CD4-positive, alpha-beta T cell treated with Interleukin-1 beta for 1 hour (primary cell): ENCODE measurements at regions not wholly inside any gene's neighbourhood (a gene's known extent, or its start where the extent isn't known, plus 50 kb on each side); places are given as distances from the start of the nearest gene placed in this dataset.

Experiments used
- DNase-seq, 2 donors: peaks; one replicate each; pipeline ENCODE4 v3.0.0-alpha.2; 2020 to 2022

DNA sequence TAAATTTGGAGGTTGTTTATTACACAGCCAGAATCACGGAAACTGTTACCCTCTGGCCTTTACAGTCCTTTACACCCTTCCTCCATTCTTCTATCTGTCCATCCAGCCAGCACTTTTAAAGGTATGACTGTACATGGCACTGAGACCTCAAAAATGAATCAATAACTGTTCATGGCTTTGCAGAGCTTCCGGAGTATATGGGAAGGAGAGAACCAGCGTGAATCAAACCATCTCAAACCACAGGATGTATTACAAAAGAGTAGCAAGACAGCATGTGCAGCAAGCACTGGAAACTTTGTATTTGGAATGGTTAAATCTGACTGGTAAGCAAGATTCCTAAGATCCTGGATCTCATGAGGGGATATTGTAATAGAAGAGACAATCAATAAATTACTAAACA is 228.5 kb upstream of the CASK start:
- DNase-seq, result no peak

DNA sequence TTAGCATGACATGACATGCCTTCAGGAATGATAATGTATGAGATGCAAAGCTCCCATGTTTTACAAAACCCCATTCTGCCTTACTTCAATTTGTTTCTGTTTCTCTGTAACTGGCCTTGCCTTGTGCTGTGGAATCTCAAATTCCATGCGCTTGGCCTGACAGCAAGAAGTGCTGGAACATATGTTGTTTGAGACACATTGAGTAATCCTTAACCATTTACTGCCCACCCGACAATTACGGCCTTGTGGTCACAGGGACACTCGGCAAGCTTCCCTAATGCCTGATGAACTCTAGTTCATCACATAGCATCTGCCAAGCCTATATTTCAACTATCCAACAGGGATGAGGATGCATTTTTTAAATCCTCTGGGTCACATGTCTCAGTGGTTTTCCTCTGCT is 226.4 kb upstream of the CASK start:
- no peak for DNase-seq

DNA sequence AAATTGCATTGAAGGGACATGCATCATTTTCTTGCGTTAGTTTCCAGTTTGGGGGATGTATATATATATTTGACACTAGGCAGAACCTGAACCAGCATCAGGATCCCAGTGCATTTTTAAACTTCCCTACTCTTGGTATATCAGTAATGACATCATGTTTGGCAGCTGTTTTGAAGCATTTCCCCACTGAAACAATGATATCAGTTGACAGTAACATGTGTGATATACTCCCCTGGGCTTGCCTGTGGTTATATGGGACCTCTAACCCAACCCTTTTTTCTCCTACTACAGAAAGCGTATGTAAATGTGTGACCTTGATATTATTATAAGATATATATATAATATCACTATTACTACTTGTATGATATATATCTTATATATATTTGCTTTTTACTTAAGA is 225.9 kb upstream of the CASK start:
- no peak for DNase-seq

DNA sequence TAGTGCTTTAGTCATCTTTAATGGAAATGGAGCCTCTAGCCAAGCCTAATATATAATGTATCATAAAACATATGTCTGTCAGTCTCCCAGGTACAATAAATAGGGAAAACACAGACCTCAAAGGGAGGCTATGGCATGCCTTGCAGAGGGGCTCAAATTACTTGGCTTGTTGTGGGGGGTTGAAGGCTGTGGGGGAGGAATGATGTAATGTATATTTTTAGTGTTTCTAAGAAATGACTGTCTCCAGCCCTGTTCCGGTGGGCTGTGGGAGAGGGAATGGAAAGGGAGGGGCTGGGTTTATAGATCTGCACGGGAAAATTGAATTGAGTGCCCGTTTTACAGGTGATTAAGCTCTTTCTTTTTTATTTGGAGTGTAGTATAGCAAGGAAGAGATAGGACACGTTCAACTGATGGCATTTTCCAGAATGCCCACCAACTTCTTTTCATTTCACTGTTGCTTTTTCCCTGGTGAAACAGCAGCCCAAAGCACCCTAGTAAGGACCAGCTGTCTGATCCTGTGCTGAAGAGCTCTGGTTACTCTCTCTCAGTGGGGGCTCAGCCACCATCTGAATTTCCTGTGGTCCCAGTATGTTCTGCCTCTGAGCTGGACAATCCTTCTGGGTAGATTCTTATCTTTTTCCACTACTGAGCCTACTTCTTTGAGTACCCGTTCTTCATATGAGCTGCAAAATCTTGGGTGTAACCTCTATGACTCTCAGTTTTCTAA is 220.7 kb upstream of the CASK start:
- DNase-seq, result no peak

DNA sequence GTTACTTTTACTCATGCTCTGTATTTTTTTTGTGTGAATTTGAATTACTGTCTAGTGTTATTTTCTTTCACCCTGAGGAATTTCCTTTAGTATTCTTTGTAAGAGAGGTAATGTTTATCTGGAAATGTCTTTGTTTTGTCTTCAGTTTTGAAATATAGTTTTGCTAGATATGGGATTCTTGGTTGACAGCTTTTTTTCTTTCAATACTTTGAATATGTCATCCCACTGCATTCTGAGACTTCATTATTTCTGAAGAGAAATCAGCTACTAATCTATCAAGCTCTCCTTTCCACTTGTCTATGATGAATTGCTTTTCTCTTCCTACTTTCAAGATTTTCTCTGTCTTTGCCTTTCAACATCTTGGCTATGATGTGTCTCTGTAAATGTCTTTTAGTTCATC is 217.0 kb upstream of the CASK start:
- DNase-seq, result no peak

DNA sequence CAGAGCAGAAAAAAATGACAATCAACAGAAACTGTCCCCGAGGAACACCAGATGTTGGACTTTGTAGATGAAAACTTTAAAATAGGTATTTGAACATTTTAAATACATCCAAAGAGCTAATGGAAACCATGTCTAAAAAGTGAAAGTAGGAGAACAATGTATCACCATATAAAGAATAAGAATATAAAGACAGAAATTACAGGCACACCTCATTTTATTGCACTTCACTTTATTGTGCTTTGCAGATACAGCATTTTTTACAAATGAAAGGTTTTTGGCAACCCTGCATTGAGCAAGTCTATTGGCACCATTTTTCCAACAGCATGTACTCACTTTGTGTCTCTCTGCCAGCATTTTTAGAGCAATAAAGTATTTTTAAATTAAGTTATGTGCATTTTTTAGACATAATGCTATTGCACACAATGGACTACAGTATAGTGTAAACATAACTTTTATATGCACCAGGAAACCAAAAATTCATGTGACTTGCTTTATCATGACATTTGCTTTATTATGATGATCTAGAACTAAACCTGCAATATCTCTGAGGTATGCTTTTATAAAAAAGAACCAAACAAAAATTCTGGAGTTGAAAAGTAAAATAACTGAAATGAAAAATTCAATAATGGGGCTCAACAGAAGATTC is 212.4 kb upstream of the CASK start:
- no peak for DNase-seq

DNA sequence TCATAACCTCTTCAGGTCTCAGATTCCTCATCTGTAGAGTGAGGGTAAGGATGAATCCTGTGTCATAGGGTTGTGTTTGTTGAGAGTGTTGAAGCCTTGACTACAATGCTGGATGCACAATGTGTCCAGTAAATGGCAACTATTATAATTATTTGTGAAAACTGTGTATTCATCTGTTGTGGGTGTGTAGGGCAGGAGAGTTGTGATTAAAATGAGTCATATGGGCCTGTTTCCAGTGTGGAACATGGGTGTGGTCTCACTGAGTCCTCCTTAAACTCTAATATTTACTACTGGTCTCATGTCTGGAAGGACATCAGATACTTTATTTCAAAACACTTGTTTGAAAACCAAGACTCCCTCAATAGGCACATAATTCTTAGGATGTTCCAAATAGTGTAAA is 208.5 kb upstream of the CASK start:
- no peak for DNase-seq

DNA sequence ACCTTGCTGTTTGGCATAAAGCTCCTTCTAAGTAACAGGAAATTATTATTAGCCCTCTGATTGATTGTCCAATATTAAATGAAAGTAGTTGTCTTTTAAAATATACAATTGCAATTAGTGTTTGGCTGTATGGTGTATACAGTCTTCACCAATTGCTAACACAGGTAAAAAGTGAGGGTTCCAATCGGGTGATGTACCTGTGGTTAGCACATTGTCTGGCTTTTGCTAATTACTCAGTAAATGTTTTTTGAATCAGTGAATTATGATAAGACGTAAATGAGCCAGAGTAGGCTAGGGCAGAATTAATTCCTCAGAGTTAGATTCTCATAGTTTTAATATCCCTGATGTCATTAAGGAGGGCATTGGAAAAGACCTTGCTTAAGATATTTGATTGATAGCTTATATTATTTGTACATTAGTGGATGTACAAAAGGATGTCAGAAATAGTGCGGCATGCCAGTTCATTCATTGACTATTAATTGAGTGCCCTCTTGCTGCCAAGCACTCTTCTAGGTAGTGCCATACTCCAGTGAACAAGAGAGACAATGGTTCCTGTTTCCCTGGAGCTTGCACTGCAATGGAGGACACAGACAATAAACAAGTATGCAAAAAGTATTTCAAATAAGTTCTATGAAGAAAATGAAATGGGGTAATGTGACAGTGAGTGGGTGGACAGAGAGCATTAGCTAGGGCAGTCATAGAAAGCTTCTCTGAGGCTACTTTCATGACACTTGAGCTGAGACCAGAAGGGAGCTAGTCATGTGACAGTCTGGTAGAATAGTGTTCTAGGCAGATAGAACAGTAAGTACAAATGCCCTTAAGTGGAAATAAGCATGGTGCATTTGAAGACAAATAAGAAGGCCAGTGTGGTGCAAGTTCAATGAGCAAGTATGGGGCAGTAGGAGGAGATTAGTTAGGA is 205.9 kb upstream of the CASK start:
- DNase-seq, result no peak

DNA sequence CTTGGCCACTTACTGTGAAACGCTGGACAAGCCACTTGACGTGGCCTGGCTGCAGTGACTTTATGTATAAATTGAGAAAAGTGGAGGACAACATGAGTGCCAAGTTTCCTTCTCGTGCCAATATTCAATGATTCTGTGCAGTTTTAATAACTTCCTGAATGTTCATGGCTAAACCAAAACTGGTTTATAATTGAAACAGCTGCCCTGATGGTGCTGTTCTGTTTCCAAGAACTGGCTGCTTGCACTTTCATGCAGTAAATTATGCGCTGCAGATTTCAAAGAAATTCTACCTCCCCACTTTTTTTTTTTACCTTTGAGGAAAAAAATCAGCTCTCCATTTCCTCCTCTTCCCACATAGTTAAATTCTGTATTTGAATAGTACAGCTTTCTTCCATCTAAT is 205.2 kb upstream of the CASK start:
- no peak for DNase-seq

DNA sequence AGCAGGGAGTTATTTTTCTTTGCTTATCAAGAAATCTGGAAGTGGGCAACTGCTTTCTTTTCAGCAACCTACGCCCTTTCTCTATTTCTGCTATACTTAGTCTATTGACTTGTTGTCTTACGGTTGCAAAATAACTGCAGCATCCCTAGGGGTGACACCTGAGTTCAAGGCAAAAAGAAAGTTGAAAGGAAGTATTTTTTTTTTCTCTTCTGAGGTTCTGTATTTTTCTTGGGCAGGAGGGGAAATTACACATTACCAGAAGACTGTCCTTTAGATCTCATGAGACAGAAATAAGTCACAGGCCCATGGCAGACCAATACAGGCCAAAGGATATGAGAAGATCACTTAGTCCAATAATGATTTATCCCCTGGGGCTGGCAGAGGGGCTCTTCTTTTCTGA is 204.7 kb upstream of the CASK start:
- DNase-seq, result peak in 1 of 2 donors; percentile 18

DNA sequence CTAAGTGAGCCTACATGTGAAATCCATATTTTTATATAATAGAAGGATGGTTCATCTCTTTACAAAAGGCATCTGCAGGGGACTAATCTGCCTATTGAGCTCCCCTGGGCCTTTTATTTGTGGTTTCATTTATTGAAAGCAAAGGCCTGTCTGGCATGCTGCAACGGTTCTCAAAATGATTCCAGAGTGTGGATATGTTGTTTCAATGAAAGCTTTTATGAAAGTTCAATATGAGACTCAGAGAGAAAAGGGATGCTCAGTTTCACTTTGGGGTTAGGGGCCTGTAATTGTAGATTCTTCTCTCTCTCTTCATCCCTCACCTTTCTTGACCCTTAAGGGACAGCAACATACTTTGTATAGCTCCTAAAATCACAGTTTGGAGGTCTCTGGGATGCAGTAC is 204.2 kb upstream of the CASK start:
- no peak for DNase-seq

DNA sequence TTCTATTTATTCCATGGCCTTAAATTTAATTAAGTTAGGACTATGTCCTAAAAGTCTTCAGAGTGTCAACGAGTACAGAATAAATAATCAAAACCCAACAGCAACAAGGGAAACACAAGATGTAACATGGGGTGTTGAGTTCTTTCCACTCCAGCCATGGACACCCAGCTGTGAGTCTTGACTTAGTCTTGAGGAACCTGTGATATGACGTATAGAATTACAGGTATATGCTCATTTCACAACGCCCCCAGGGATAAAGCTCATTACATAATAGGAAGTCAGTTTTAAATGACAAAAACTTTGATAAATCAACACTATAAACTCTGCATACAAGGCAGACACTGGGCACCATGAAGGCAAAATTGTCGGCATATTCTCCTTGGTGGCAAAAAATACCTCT is 200.0 kb upstream of the CASK start:
- no peak for DNase-seq

DNA sequence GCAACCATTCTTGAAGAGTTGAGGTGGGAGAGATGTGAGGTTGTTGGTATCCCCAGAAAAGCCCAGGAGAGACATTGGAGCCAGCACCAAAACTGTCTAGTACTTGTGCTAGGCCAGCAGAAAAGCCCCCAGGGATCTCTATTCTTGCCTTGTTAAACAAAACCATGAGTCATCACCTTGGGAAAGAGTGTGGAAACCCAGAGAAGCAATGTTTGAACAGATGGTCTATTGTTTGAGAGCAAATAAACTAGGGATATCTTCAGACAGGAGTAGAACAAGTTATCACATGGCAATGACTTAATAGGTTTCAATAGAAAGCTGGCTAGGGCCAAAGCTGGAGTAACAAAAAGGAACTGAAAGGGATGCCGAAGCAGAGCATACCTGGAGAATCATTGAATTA is 195.7 kb upstream of the CASK start:
- no peak for DNase-seq

DNA sequence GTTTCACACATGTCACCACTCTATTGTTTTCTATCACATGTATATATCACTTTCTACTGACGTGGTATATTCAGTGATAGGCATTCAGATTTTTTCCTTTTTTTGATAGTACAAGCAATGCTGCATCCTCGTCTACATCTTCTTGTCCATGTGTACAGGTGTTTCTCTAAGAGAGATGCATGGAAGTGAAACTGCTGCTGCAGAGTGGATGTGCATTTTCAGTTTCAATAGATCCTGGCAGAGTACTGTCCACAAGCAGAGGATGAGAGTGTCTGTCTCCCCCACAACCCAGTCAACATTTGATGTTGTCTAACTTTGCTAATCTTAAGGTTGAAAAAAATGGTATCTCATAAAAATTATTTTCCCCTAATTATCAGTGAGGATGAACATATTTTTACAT is 194.0 kb upstream of the CASK start:
- no peak for DNase-seq

DNA sequence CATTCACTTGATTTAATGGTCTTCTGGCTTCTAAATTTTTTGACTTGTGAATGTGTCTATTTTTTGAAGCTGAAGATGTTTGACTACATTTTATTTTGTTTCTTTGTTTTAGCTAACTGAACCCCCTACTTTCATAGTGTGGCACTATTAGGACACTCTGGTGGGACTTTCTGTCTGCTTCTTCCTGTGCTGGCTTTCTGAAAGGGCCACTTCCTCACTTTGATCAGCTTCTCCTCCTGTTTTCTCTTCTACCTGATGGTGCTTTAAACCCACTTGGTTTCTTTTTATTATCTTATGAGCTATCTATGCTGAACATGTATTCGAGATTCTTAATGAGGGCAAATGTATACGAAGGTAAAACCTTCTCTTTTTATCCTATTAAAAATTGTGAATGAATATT is 186.1 kb upstream of the CASK start:
- DNase-seq, result no peak

DNA sequence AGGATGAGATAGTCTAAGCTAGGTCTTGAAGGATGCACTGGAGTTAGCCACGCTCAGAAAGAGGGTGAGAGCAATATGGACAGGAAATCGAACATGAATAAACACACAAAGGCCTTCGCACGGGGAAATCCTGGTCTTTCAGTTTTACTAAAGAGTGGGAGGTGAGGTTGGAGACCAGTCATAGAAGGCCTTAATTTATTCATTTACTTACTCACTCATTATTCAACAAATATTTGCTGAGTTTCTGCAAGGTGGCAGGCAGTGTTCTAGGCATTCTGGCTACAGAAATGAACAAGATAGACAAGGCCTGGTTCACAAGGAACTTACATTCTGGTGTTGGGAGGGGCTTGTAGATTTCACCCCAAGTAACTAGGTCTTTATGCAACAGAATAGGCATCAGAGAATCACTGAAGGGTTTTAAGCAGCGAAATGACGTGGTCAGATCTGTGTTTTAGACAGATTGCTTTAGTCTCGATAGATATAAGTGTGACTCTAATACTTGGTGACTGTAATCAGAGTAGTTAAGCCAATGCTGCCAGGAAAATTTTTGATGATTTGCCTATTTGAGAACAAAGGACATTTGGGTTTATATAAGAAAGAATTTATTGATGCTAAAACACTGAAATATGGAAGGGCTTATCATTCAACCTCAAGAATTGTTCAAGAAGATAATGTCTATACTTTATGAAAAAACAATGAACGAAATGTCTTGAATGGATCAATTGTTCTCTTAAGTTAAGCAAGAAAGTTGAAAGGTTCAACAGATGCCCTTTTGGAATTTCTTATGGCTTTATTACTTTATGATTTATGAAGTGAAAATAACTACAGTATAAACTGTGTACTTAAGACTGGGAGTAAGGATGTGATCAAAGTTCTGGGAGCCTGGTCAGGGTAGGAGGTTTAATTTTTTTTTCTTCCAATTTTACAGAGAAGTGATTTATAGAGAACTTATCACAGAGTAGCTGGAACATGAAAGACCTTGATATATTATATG is 184.4 kb upstream of the CASK start:
- DNase-seq, result no peak

DNA sequence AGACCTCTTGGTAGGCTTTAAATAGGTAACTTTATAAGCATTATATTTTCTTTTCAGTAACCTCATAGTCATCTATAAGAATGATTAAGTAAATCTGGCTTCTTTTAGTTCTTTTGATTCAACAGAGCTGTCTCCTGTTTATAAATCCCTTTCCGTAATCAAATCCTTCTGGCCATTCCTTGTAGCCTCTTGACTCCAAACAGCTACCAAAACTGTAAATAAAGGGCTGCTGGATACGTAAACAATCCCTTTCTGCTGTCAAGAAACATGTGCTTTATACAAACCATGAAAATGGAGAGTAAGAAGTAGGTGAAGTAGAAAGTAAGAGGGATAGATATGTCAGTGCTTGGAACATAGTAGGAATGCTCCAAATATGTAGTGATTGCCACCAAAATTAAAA is 183.2 kb upstream of the CASK start:
- no peak for DNase-seq

DNA sequence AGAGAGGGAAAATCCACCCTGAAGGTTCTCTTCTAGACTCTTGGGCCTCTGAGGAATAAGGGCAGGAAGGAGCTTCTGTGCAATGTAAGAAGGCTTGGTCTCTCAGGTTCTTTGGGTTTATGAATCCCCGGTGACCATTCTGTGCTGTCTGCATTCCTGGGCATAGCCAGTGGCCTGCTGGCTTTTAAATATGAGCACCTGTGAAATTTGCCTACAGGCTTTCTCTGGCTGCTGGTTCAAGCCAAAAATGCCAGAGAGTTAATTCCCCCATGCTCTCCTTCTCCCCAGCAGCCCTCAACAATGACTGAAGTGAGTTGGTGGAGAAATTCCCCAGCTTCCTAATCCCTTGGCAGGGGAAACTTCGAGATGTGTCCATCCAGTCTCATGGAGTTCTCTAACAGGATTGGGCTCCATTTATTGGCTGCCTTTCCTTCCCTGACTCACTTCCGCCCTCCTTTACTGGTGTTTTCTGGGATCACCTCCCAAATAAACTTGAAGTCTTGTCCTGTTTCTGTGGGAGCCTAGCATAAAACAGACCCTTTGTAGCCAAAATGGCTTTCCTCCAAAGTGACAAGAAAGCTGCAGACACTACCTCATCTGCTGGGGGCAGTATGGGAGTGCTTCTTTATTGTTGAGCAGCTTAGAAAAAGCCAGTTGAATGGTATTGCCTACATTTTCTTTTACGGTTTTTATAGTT is 179.4 kb upstream of the CASK start:
- DNase-seq, result no peak

DNA sequence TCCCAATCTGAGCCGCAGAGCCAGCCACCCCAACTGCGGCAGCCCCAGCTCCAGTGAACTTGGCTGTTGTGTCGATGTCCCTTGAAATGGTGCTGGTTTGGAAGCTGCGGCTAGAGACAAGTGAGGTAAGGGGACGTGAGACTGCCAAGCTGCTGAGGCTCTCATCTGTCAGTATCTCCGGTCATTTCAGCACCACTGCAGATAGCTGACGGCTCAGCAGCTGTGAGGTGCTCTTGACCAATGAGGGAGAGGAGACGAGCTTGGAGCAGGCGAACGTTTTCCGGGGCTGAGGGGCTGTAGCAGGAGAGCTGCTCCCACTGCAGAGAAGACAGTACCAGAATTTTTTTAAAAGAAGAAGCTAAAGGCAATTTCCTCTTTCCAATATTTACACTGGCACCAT is 175.5 kb upstream of the CASK start:
- no peak for DNase-seq

DNA sequence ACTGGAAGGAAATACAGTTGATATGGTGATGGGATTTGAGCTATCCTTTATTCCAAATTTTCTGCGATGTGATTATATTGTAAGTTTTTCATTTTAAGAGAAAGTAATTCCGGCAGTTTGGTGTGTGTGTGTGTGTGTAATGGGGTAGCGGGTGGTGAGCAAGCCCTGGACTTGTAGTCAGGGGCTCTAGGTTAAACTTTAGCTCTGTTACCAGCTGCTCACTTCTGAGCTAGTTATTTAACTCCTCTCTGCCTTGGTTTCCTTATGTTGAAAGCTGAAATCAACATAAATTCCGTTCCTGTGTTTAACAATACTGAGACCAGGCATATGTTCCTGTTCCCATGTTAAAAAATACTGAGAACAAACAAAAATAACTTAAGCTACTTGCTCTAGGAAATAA is 174.1 kb upstream of the CASK start:
- DNase-seq, result no peak

DNA sequence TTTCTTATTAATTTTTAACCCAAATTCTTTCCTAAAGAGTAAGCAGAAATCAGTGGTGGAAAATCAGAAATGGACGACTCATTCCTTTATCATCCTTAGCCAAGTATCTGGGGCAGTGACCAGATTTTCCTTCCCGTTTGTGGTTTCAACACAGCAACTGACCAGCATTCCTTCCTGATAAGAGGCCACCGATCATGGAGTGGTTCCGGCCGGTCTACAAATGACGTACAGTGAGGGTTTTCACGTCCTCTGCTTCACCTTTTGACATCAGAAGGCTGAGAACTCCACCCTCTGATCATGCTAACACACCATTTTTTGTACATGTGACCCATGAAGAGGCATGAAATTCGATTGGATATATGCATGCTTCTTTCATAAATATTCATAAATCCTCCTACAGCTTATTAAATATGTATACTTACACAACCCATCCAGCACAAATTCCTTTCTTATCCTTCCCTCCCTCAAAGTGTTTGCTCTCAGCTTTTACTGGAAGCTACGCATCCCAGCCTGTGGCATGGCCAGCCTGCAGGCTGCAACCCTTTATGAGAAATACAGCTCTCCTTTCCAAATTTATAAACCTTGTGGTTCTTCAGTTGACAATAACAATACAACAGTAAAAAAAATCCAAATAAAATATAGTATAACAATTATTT is 173.0 kb upstream of the CASK start:
- no peak for DNase-seq

DNA sequence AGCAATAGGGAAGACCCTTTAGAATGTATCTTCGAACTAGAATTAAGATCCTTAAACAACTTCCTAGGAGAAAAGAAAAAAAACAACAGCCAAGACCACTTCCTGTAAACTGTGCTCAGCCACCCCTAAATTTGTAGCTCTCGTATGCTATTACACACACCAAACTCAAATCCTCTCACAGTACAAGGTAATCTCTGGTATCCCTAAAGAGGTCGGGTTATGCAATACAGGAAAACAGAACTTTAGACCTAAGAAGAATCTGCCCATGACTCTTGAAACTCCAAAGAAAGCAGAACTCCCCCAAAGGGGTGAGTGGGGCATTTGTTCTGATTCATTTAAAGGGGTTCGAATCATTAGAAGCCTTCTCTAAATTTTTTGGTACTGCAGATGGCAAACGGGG is 170.9 kb upstream of the CASK start:
- no peak for DNase-seq
